HUDEP-2 (cell line): ENCODE measurements at regions not wholly inside any gene's neighbourhood (a gene's known extent, or its start where the extent isn't known, plus 50 kb on each side); places are given as distances from the start of the nearest gene placed in this dataset.

Experiments used
- DNase-seq, 76 experiments: peaks; one replicate each; lab custom pipeline; 2025; ENCODE audit not compliant: unreplicated experiment in 76 of 76; lab: John Stamatoyannopoulos, UW

- DNase-seq = no peak
Observed at GRCh38 chr3:41120460-41120859, 78.8 kb upstream of the CTNNB1 start.

- no peak for DNase-seq
Observed at GRCh38 chr3:41125258-41125657, 74.0 kb upstream of the CTNNB1 start.

- no peak for DNase-seq
Observed at GRCh38 chr3:41126472-41126871, 72.8 kb upstream of the CTNNB1 start.

GRCh38 chr3:41126961-41127360 lies 72.3 kb upstream of the CTNNB1 start:
- DNase-seq = no peak

GRCh38 chr3:41127414-41127813 lies 71.9 kb upstream of the CTNNB1 start:
- DNase-seq = no peak

GRCh38 chr3:41129731-41130130 lies 69.6 kb upstream of the CTNNB1 start:
- no peak for DNase-seq

- DNase-seq = no peak
Observed at GRCh38 chr3:41131224-41131623, 68.1 kb upstream of the CTNNB1 start.

- no peak for DNase-seq
Observed at GRCh38 chr3:41137686-41138111, 61.6 kb upstream of the CTNNB1 start.

GRCh38 chr3:41138146-41138545 lies 61.2 kb upstream of the CTNNB1 start:
- no peak for DNase-seq

- DNase-seq = no peak
Observed at GRCh38 chr3:41138601-41139000, 60.7 kb upstream of the CTNNB1 start.

GRCh38 chr3:41140242-41140641 lies 59.1 kb upstream of the CTNNB1 start:
- DNase-seq = no peak

- no peak for DNase-seq
Observed at GRCh38 chr3:41141433-41142167, 57.7 kb upstream of the CTNNB1 start.

- DNase-seq = no peak
Observed at GRCh38 chr3:41143421-41144031, 55.8 kb upstream of the CTNNB1 start.

- DNase-seq = no peak
Observed at GRCh38 chr3:41144631-41145030, 54.7 kb upstream of the CTNNB1 start.

- DNase-seq = no peak
Observed at GRCh38 chr3:41148478-41148877, 50.8 kb upstream of the CTNNB1 start.

GRCh38 chr3:41148901-41149300 lies 50.4 kb upstream of the CTNNB1 start:
- DNase-seq = no peak
